ENCODE measurements at regions not wholly inside any gene's neighbourhood (a gene's known extent, or its start where the extent isn't known, plus 50 kb on each side); places are given as distances from the start of the nearest gene placed in this dataset.

- Histone ChIP-seq H3K4me1 (ENCODE audit: insufficient read depth) (no peaks in the 10 kb centered on the region), H3K27ac (no peak overlapping the region), H3K36me3 (no peaks in the 10 kb centered on the region), H3K4me3 (no peak overlapping the region), H3K9me3 (no peaks in the 10 kb centered on the region), H3K27me3 (no peaks in the 10 kb centered on the region)
- no peak for DNase-seq
- intact Hi-C loops (cut with DNase I) = no loop called here
- WGBS, 3 donors = 15 to 22% (median 20%) methylated on average over 2 of the region's 2 CpGs
- TF ChIP-seq POLR2A (IDR thresholded peaks at IDR 0.05) (no peak), CTCF (IDR thresholded peaks at IDR 0.05) (no peak), EP300 (IDR thresholded peaks at IDR 0.05) (no peak)
These were observed 639.7 kb upstream of the AUTS2 start for GRCh38 chr7:68958571-68958970.

- Histone ChIP-seq H3K36me3 (no peaks in the 10 kb centered on the region), H3K9me3 (no peaks in the 10 kb centered on the region), H3K27ac (no peak overlapping the region), H3K27me3 (no peaks in the 10 kb centered on the region), H3K4me1 (ENCODE audit: insufficient read depth) (no peaks in the 10 kb centered on the region), H3K4me3 (no peak overlapping the region)
- TF ChIP-seq POLR2A (IDR thresholded peaks at IDR 0.05) (no peak), CTCF (IDR thresholded peaks at IDR 0.05) (no peak), EP300 (IDR thresholded peaks at IDR 0.05) (no peak)
- 47 to 49% (median 48%) methylated on average over 4 of the region's 4 CpGs for WGBS, 3 donors
- intact Hi-C loops (cut with DNase I) = no loop called here
- no peak for DNase-seq
These were observed 634.7 kb upstream of the AUTS2 start for GRCh38 chr7:68963552-68963951.

GRCh38 chr7:68964060-68964459 is 634.2 kb upstream of the AUTS2 start:
- TF ChIP-seq CTCF (IDR thresholded peaks at IDR 0.05) (no peak), EP300 (IDR thresholded peaks at IDR 0.05) (no peak), POLR2A (IDR thresholded peaks at IDR 0.05) (no peak)
- no peak for DNase-seq
- intact Hi-C loops (cut with DNase I) = no loop called here
- H3K9me3 ChIP-seq = no peaks in the 10 kb centered on the region
- no peaks in the 10 kb centered on the region for H3K36me3 ChIP-seq
- H3K27ac ChIP-seq = no peak overlapping the region
- no peaks in the 10 kb centered on the region for H3K27me3 ChIP-seq
- H3K4me3 ChIP-seq = no peak overlapping the region
- no peaks in the 10 kb centered on the region for H3K4me1 ChIP-seq (ENCODE audit: insufficient read depth)

GRCh38 chr7:68965351-68965750 is 632.9 kb upstream of the AUTS2 start:
- no peaks in the 10 kb centered on the region for H3K9me3 ChIP-seq
- 77 to 79% (median 78%) methylated on average over 3 of the region's 3 CpGs for WGBS, 3 donors
- intact Hi-C loops (cut with DNase I) = no loop called here
- DNase-seq = no peak
- H3K27me3 ChIP-seq = no peaks in the 10 kb centered on the region
- no peak overlapping the region for H3K27ac ChIP-seq
- no peak overlapping the region for H3K4me3 ChIP-seq
- TF ChIP-seq EP300 (IDR thresholded peaks at IDR 0.05) = no peak
- TF ChIP-seq CTCF (IDR thresholded peaks at IDR 0.05) = no peak
- no peak for TF ChIP-seq POLR2A (IDR thresholded peaks at IDR 0.05)
- no peaks in the 10 kb centered on the region for H3K4me1 ChIP-seq (ENCODE audit: insufficient read depth)
- H3K36me3 ChIP-seq = no peaks in the 10 kb centered on the region

GRCh38 chr7:68967598-68967997 is 630.7 kb upstream of the AUTS2 start:
- TF ChIP-seq POLR2A (IDR thresholded peaks at IDR 0.05) (no peak), EP300 (IDR thresholded peaks at IDR 0.05) (no peak), CTCF (IDR thresholded peaks at IDR 0.05) (no peak)
- H3K27ac ChIP-seq = no peak overlapping the region
- intact Hi-C loops (cut with DNase I) = no loop called here
- no peaks in the 10 kb centered on the region for H3K27me3 ChIP-seq
- H3K36me3 ChIP-seq = no peaks in the 10 kb centered on the region
- no peaks in the 10 kb centered on the region for H3K9me3 ChIP-seq
- no peak for DNase-seq
- no peaks in the 10 kb centered on the region for H3K4me1 ChIP-seq (ENCODE audit: insufficient read depth)
- H3K4me3 ChIP-seq = no peak overlapping the region

Measured in ovary (tissue), 7 donors.